ENCODE measurements at regions not wholly inside any gene's neighbourhood (a gene's known extent, or its start where the extent isn't known, plus 50 kb on each side); places are given as distances from the start of the nearest gene placed in this dataset.

GRCh38 chr13:40259899-40260298 lies 406.5 kb downstream of the FOXO1 start:
- DNase-seq (ENCODE audit: low spot score) = no peak
- ChIA-PET CTCF (interaction anchor here (0.6 kb wide), 1 partner anchor 23 kb away, joined by 3 read pairs; no protein-coding TSS in a partner anchor), POLR2A (ENCODE audit: low non-redundant PET) (no interaction called here)

GRCh38 chr13:40261336-40261735 lies 405.1 kb downstream of the FOXO1 start:
- POLR2A ChIA-PET (ENCODE audit: low non-redundant PET) = no interaction called here
- CTCF ChIA-PET = no interaction called here
- H3K27ac ChIP-seq = no peak overlapping the region
- no peak for DNase-seq (ENCODE audit: low spot score)
- no peak for TF ChIP-seq CTCF (conservative IDR thresholded peaks at IDR 0.05; ENCODE audit: low read depth)

More at GRCh38 chr13:40259899-40260298, 406.5 kb downstream of the FOXO1 start:
- H3K27ac ChIP-seq = no peak overlapping the region
- TF ChIP-seq CTCF (conservative IDR thresholded peaks at IDR 0.05; ENCODE audit: low read depth) = no peak

GRCh38 chr13:40261947-40262346 lies 404.5 kb downstream of the FOXO1 start:
- POLR2A ChIA-PET (ENCODE audit: low non-redundant PET) = no interaction called here
- CTCF ChIA-PET = no interaction called here
- H3K27ac ChIP-seq = no peak overlapping the region
- no peak for TF ChIP-seq CTCF (conservative IDR thresholded peaks at IDR 0.05; ENCODE audit: low read depth)
- DNase-seq (ENCODE audit: low spot score) = no peak

- DNase-seq (ENCODE audit: low spot score) = no peak
- ChIA-PET CTCF (no interaction called here), POLR2A (ENCODE audit: low non-redundant PET) (no interaction called here)
- no peak overlapping the region for H3K27ac ChIP-seq
- no peak for TF ChIP-seq CTCF (conservative IDR thresholded peaks at IDR 0.05; ENCODE audit: low read depth)
Observed at GRCh38 chr13:40269086-40269485, 397.4 kb downstream of the FOXO1 start.

- H3K27ac ChIP-seq = no peak overlapping the region
- no peak for TF ChIP-seq CTCF (conservative IDR thresholded peaks at IDR 0.05; ENCODE audit: low read depth)
- CTCF ChIA-PET = interaction anchor here (1.6 kb wide), 1 partner anchor 328 kb away, joined by 4 read pairs; no protein-coding TSS in a partner anchor
Observed at GRCh38 chr13:40270726-40271125, 395.7 kb downstream of the FOXO1 start.

GRCh38 chr13:40271271-40271885 lies 395.1 kb downstream of the FOXO1 start:
- no peak for TF ChIP-seq CTCF (conservative IDR thresholded peaks at IDR 0.05; ENCODE audit: low read depth)
- ChIA-PET CTCF (interaction anchor here (1.6 kb wide), 1 partner anchor 329 kb away, joined by 4 read pairs; no protein-coding TSS in a partner anchor), POLR2A (ENCODE audit: low non-redundant PET) (no interaction called here)
- peak overlapping the region; percentile 93 for H3K27ac ChIP-seq
- no peak for DNase-seq (ENCODE audit: low spot score)

More at GRCh38 chr13:40270726-40271125, 395.7 kb downstream of the FOXO1 start:
- DNase-seq (ENCODE audit: low spot score) = no peak
- POLR2A ChIA-PET (ENCODE audit: low non-redundant PET) = no interaction called here

Data from RWPE1 (cell line).